Calu3 (cell line): ENCODE measurements at regions not wholly inside any gene's neighbourhood (a gene's known extent, or its start where the extent isn't known, plus 50 kb on each side); places are given as distances from the start of the nearest gene placed in this dataset.

Experiments
- BruUV-seq: library from RNA; stranded (reverse); fragments of 400-500 nt; replicated peaks from 2 replicates; lab custom pipeline; 2021; lab: Mats Ljungman, UMichigan
- CTCF ChIA-PET: fragments of 300-600 bp; sonication (Branson Sonifier 250); formaldehyde crosslinking; loops from one replicate; lab custom pipeline; 2022; ENCODE audit warnings: antibody characterized with exemption; lab: Charles Lee
- DNase-seq: peaks from one replicate; pipeline ENCODE4 v3.0.0; 2022
- H3K27ac Mint-ChIP-seq: one replicate; pipeline ENCODE4 v1.8.0; 2022; ENCODE audit warnings: mixed read lengths; ENCODE audit not compliant: unreplicated experiment
- H3K27me3 Mint-ChIP-seq: one replicate; pipeline ENCODE4 v1.8.0; 2022; ENCODE audit warnings: mixed read lengths; ENCODE audit not compliant: unreplicated experiment
- H3K36me3 Mint-ChIP-seq: one replicate; pipeline ENCODE4 v1.8.0; 2022; ENCODE audit warnings: mild to moderate bottlenecking, moderate library complexity, mixed read lengths; ENCODE audit not compliant: insufficient read depth, unreplicated experiment
- H3K4me1 Mint-ChIP-seq: one replicate; pipeline ENCODE4 v1.8.0; 2022; ENCODE audit warnings: mild to moderate bottlenecking, low read depth, mixed read lengths; ENCODE audit not compliant: unreplicated experiment
- H3K4me3 Mint-ChIP-seq: one replicate; pipeline ENCODE4 v1.8.0; 2022; ENCODE audit warnings: mild to moderate bottlenecking, low read depth, moderate library complexity, mixed read lengths; ENCODE audit not compliant: unreplicated experiment
- H3K9me3 Mint-ChIP-seq: one replicate; pipeline ENCODE4 v1.8.0; 2022; ENCODE audit warnings: low read depth, mixed read lengths; ENCODE audit not compliant: unreplicated experiment
- intact Hi-C: fragments of 100-400 bp; cut with micrococcal nuclease; formaldehyde crosslinking; loops from one replicate; pipeline ENCODE4 v1.10.0; 2022; ENCODE audit not compliant: unreplicated experiment
- TF ChIP-seq, protein P1 (sequence below): fragments of 200-600 bp; IDR thresholded peaks from one replicate; pipeline ENCODE4 v1.8.0; 2022; ENCODE audit warnings: antibody characterized with exemption; ENCODE audit not compliant: unreplicated experiment

DNA sequence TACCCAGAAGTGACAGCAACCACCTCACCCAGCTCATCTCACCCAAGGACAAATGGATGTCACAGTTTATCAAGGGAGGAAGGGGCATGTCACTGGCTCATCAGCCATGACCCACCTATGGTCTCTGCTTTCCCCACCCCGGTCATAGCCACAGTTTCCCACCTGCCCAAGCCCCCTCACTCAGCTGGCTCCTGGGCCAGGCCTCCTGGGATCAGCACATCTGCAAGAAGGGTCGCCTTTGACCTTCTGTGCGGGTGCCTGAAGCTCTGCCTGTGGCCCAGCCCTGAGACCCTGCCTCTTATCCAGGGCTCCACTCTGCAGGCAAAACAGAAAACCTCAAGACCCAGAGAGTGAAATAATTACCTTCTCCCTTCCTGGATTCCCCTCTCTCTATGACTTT lies 236.4 kb downstream of the BUD13 start:
- H3K27me3 Mint-ChIP-seq: peaks cover 91% of the 10 kb centered on the region
- no peaks in the 10 kb centered on the region for H3K9me3 Mint-ChIP-seq
- TF ChIP-seq, protein P1, sequence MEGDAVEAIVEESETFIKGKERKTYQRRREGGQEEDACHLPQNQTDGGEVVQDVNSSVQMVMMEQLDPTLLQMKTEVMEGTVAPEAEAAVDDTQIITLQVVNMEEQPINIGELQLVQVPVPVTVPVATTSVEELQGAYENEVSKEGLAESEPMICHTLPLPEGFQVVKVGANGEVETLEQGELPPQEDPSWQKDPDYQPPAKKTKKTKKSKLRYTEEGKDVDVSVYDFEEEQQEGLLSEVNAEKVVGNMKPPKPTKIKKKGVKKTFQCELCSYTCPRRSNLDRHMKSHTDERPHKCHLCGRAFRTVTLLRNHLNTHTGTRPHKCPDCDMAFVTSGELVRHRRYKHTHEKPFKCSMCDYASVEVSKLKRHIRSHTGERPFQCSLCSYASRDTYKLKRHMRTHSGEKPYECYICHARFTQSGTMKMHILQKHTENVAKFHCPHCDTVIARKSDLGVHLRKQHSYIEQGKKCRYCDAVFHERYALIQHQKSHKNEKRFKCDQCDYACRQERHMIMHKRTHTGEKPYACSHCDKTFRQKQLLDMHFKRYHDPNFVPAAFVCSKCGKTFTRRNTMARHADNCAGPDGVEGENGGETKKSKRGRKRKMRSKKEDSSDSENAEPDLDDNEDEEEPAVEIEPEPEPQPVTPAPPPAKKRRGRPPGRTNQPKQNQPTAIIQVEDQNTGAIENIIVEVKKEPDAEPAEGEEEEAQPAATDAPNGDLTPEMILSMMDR: no peak
- CTCF ChIA-PET: no interaction called here
- no peak overlapping the region for H3K4me3 Mint-ChIP-seq
- no peak overlapping the region for H3K27ac Mint-ChIP-seq
- no peaks in the 10 kb centered on the region for H3K36me3 Mint-ChIP-seq
- H3K4me1 Mint-ChIP-seq: no peaks in the 10 kb centered on the region
- intact Hi-C loops: no loop called here
- no TSS peak for BruUV-seq
- no peak for DNase-seq

DNA sequence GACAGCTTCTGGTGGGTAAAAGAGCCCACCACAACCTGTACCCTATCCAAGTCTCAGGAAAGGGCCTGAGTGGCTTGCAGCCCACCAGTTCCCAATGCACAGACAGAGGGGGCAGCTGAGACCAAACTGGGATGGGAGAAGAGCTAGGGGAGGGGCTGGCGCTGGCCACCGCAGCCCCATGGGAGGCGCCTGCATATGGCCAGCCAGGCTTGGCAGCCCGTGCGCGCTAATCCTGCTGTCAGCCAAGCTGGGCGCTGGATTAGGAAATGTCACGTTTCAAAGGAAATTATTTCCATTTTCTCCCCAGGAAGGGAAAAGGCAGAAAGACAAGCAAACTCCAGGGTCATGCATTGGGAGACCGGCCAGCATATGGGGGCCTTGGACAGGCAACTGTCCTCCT lies 236.8 kb downstream of the BUD13 start:
- no peaks in the 10 kb centered on the region for H3K4me1 Mint-ChIP-seq
- no peak for DNase-seq
- intact Hi-C loops: no loop called here
- H3K27ac Mint-ChIP-seq: no peak overlapping the region
- H3K36me3 Mint-ChIP-seq: no peaks in the 10 kb centered on the region
- H3K9me3 Mint-ChIP-seq: no peaks in the 10 kb centered on the region
- H3K4me3 Mint-ChIP-seq: no peak overlapping the region
- BruUV-seq: no TSS peak
- CTCF ChIA-PET: no interaction called here
- TF ChIP-seq, protein P1: no peak
- H3K27me3 Mint-ChIP-seq: peaks cover 96% of the 10 kb centered on the region

DNA sequence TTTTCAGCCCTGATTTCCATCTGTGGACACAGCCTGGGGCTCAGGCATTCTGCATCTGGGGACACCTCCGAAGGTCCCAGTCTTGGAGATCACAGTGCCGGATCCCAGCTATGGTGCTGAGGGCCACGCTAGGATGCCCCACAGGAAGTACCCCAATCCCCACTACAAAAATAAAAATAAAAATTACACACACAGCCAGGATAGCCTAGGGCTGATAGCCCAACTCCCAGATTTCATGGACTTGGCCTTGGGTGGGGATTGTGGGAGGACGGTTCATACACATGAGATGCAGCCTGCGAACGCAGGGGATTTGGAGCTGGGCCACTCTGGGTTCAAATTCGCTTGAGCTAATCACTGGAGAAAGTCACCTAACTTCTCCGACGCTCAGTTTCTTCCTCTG lies 237.7 kb downstream of the BUD13 start:
- no peaks in the 10 kb centered on the region for H3K4me1 Mint-ChIP-seq
- peaks cover 98% of the 10 kb centered on the region for H3K27me3 Mint-ChIP-seq
- BruUV-seq: no TSS peak
- no peak overlapping the region for H3K27ac Mint-ChIP-seq
- no peaks in the 10 kb centered on the region for H3K9me3 Mint-ChIP-seq
- intact Hi-C loops: no loop called here
- DNase-seq: no peak
- CTCF ChIA-PET: no interaction called here
- H3K4me3 Mint-ChIP-seq: no peak overlapping the region
- no peaks in the 10 kb centered on the region for H3K36me3 Mint-ChIP-seq
- TF ChIP-seq, protein P1: no peak

DNA sequence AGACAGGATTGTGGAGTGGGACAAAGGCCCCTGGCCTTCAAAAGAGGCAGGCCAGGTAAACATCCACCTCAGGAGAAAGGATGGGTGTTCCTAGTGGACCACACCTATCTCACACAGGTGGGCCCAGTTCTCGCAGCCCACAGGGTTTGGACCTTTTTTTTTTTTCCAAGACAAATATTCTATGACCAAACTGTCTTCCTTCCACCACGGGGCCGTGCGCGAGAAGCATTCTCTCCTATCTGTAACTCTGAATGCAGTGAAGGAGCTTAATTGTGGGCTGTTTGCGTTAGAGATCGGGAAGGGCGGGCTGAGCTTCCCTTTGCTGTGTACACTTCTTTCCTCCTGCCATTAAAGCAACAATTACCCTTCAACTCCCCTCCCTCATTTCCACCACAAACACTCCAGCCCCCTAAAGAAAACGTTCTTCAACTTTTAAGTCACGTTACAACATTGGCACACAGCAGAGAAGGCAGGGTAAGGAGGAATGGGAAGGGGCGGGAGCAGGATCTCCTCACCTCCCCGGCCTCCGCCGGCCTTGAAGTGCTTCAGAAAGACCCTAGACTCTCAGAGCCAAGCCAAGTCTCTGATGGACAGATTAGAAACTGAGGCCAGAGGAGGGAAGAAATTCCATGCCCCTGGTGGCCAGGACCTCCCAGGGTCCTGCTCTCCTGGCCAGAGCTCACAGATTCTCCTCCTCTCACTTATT lies 238.4 kb downstream of the BUD13 start:
- H3K27me3 Mint-ChIP-seq: peaks cover 98% of the 10 kb centered on the region
- no TSS peak for BruUV-seq

More for the DNA sequence above, 238.4 kb downstream of the BUD13 start:
- no peaks in the 10 kb centered on the region for H3K36me3 Mint-ChIP-seq
- no peaks in the 10 kb centered on the region for H3K9me3 Mint-ChIP-seq
- no peak overlapping the region for H3K4me3 Mint-ChIP-seq
- no peak overlapping the region for H3K27ac Mint-ChIP-seq
- intact Hi-C loops: no loop called here
- no peaks in the 10 kb centered on the region for H3K4me1 Mint-ChIP-seq
- TF ChIP-seq, protein P1: no peak
- no peak for DNase-seq
- CTCF ChIA-PET: no interaction called here
